22Rv1 (cell line): ENCODE measurements at regions not wholly inside any gene's neighbourhood (a gene's known extent, or its start where the extent isn't known, plus 50 kb on each side); places are given as distances from the start of the nearest gene placed in this dataset.

Experiments used
- CTCF ChIP-seq: fragments of 450-650 bp; IDR thresholded peaks from 2 replicates; pipeline ENCODE4 v1.5.1; 2017; ENCODE audit warnings: mild to moderate bottlenecking
- ZFX ChIP-seq: fragments of 450-650 bp; IDR thresholded peaks from 2 replicates; pipeline ENCODE4 v1.6.1; 2017; ENCODE audit warnings: antibody characterized with exemption, borderline replicate concordance

GRCh38 chr9:87089929-87090328 lies 142.6 kb upstream of the GAS1 start:
- TF ChIP-seq CTCF, result no peak
- TF ChIP-seq ZFX, result no peak
